Transverse colon (tissue), 3 donors: ENCODE measurements at regions not wholly inside any gene's neighbourhood (a gene's known extent, or its start where the extent isn't known, plus 50 kb on each side); places are given as distances from the start of the nearest gene placed in this dataset.

Source experiments
- POLR2A ChIP-seq: fragments of 450-650 bp; IDR thresholded peaks from one replicate; pipeline ENCODE4 v1.6.1; 2016; ENCODE audit warnings: antibody characterized with exemption, mild to moderate bottlenecking, moderate library complexity
- TF ChIP-seq, protein P1 (sequence below), 5 experiments: fragments of 200-600 bp in 3 of 5; fragments of 450-650 bp in 2 of 5; sonication (generic) in 3 of 5; IDR thresholded peaks; 1 replicate in 2 of 5; 2 replicates in 3 of 5; pipeline ENCODE4 v1.5.1; 2016 to 2017; ENCODE audit warnings: antibody characterized with exemption in 5 of 5, inconsistent platforms in 3 of 5, mild to moderate bottlenecking in 2 of 5, moderate library complexity in 1 of 5

DNA sequence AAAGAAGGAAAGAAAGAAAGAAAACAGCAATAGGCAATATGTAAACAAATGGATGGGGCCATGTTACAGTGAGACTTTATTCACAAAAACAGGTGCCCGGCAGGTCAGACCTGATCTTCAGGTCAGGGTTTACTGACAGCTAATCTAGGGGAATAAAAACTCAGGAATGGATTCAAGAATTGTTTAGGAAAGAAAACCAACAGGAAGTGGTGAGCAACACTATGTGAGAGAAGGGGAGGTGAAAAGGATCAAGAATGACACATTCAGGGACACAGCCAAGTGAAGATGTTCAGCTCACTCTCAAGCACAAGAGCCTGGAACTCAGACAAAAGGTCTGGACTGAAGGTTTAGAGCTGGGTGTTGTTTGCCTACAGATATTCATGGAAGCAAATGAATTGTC, 244.5 kb downstream of the EFNB2 start:
- no peak for TF ChIP-seq POLR2A
- TF ChIP-seq, protein P1, sequence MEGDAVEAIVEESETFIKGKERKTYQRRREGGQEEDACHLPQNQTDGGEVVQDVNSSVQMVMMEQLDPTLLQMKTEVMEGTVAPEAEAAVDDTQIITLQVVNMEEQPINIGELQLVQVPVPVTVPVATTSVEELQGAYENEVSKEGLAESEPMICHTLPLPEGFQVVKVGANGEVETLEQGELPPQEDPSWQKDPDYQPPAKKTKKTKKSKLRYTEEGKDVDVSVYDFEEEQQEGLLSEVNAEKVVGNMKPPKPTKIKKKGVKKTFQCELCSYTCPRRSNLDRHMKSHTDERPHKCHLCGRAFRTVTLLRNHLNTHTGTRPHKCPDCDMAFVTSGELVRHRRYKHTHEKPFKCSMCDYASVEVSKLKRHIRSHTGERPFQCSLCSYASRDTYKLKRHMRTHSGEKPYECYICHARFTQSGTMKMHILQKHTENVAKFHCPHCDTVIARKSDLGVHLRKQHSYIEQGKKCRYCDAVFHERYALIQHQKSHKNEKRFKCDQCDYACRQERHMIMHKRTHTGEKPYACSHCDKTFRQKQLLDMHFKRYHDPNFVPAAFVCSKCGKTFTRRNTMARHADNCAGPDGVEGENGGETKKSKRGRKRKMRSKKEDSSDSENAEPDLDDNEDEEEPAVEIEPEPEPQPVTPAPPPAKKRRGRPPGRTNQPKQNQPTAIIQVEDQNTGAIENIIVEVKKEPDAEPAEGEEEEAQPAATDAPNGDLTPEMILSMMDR (IDR thresholded peaks at IDR 0.05), result no peak
